ENCODE measurements at regions not wholly inside any gene's neighbourhood (a gene's known extent, or its start where the extent isn't known, plus 50 kb on each side); places are given as distances from the start of the nearest gene placed in this dataset.

GRCh38 chr7:52781250-52781649 lies 254.2 kb upstream of the POM121L12 start:
- no peak for TF ChIP-seq CTCF (IDR thresholded peaks at IDR 0.05; ENCODE audit: low read length)
- no peak for TF ChIP-seq EZH2 (IDR thresholded peaks at IDR 0.05; ENCODE audit: borderline replicate concordance, low read length)

Measured in OCI-LY1 (cell line).